GDM1 (cell line): ENCODE measurements at regions not wholly inside any gene's neighbourhood (a gene's known extent, or its start where the extent isn't known, plus 50 kb on each side); places are given as distances from the start of the nearest gene placed in this dataset.
"Not testable (repeated sequence)": the region's sequence is repeated elsewhere in the genome, so short reads cannot be mapped to it uniquely, and the experiment has no call there.

ENCODE experiments used
- DNase-seq: peaks from one replicate; lab custom pipeline; 2025; lab: John Stamatoyannopoulos, UW

DNA sequence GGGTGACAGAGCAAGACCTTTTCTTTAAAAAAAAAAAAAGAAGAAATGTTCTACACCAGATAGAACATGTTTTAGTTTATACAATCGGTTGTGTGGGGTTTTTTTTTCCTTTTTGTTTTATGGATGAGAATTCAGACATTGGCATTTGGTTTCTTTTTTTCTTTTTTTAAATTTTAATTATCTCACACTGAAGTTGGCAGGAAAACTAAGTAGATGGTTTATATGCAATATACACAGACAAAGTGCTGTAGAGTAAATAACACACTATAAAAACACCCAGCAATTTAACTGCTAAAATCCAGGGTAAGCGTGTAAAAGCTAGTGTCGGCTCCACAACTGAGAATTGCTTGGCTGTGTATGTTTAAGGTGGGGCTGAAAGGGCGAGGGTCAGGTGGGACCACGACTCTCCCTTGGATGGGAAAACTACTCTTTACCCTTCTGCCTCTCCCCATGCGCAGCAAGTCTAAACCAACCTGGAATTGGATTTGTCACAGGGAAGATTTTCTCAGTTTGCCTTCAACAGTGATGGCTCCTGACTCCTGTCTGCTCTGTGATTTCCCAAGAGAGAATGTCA is 147.1 kb upstream of the MARCKS start:
- DNase-seq: no peak

DNA sequence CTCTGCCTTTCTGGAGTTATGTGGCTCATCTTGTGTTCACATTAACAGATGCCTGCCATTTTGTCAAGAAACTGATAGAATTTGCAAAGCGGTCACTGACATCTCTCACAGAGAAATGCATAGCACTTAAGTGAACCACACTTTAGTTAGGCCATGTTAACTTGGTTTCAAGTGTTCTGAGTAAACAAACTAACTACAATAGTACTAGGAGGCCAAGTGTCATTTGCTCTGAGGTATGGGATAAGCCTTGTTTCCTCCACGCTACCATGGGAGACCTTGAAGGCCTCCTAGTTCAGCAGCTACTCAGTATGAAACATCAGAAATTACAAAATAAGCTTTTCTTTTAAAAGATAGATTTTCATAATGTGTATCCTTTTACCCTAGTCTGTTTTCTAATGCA is 143.5 kb upstream of the MARCKS start:
- DNase-seq: no peak

DNA sequence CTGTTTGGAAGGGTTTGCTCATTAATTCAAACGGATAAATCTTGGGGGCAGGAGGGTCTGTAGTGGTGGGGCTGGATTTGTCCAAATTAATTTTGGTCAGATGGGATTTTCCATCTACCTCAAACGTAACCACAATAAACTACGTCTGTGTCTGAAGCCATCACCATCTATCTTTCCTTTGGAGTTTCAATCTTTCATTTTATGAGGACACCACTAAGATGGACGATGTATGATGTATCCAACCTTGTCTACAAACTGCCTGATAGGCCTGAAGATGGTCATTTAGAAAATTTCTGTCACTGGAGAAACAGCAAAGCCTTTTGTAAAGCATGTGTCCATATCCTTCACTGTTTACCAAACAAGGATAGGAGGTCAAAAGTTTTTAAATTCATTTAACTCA is 138.6 kb upstream of the MARCKS start:
- DNase-seq: no peak

DNA sequence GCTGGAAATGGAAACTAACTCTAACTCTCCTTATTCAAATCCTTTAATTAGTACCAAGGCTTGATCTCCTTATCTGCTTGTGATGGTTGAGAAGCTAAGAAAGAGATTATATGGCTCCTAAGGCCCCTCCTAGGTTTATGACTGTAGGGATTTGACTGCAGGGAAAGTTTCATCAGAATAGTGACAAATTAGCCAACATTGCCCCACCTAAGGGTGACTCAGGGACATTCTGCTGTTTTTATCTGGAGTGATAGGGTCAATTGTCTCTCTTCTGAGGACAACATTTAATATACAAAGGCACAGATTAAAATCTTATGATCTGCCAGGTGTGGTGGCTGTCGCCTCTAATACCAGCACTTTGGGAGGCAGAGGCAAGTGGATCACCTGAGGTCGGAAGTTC is 138.1 kb upstream of the MARCKS start:
- no peak for DNase-seq

DNA sequence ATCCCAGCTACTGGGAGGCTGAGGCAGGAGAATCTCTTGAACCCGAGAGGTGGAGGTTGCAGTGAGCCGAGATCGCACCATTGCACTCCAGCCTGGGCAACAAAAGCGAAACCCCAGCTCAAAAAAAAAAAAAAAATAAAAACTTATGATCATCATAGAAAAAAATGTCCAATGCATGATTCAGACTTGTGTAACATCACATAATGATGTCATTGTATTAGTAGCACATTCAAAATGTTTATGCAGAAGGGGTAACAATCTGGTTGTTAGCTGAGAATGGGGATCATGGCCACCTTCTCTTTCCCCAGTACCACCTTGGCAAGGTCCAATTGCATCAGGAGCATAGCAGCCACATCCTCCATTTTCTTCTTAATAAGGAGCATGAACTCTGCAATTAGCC is 137.6 kb upstream of the MARCKS start:
- DNase-seq: no peak

DNA sequence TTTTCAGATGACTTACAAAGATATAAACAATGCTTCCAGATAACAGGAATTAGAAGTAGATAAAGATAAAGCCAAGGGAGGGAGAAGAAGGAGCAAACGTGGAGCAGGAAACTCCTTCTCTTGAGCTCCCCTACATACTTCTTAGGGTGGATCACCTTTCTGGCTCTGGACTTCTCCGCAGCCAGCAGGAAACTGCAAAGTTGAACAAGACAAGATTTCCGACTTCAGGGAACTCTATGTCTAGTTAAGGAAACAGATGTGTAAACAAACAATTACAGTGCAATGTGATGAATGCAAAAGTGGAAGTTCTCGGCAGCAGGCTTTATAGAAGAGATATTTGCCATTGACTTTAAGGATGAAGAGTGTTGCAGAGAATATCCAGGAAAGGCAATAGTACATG is 134.0 kb upstream of the MARCKS start:
- no peak for DNase-seq

DNA sequence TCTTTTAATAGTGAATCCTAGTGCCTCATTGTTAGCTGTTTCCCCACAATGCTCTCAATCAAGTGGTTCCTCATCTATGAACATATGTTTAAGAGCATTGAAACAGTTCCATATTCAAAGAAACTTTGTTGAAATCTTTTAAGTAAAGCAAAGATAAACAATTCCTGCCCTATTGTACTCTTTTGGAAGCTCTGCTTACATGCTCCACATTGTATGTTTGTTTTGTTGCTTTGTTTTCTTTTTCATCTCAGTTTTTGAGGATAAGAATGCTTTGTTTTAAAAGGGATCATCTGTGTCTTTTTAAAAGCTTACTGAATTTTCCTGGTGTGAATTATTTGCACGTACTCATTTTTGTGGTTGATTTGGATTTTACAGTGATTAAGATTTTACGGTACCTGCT is 132.2 kb upstream of the MARCKS start:
- not testable (repeated sequence) for DNase-seq

DNA sequence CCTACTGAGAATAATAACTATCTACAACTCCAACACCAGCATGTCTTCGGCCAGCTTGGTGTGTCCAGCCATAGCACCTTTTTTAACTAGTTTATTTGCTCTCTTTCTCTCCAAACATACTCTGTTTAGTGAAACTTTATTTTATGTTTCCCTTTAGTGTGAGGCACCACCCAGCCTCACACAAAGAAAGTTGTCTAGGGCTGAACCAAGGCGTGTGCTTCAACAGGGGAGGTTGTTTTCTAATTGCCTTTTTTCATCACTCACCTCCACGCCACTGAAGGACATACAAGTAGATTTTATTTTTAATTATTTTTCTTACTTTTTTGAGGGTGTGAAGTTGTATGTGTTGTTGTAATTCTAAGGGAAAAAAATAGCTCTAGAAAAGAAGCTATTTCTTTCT is 125.6 kb upstream of the MARCKS start:
- no peak for DNase-seq

DNA sequence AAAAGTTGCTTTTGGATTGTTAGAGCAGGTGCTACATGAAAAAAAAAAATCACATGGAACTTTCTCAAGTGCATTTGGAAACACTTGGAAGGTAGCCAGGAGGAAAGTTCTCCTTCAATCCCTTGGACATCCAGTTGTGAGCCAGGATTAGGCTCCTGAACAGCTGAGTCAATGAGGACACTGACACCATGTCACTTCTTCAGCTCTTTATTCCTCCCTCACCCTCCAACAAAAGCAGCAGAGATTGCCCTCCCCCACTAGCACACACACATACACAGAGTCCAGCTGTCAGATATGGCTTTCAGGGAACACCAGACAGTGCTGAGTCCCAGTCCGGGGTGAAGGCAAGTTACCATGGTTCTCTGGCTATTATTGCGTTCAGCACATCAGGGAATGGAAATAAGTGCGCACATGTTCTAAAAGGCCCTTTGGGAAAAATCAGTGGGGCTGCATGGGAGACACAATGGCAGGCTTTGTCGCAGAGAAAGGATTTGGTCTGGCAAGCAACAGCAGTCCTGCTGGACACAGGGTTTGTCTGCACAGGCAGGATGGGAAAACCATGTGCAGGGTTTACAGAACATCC is 124.7 kb upstream of the MARCKS start:
- DNase-seq: no peak

DNA sequence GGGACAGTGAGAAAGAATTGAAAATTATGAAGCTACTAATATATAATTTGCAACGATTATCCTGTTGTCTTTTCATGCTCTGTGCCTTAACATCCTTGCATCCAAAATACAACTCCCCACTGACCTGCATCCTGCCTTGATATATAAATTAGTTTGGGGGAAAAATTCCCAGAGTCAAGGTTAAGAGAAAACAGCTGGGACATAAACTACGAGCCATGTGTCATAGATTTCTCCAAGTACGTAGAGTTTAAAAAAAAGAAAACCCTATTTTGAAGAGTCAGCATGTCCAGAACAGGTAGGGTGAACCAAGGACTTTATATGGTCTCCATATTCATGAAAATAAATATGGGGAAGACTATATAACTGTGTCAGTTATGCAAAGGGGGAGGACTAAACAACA is 123.8 kb upstream of the MARCKS start:
- DNase-seq: no peak

DNA sequence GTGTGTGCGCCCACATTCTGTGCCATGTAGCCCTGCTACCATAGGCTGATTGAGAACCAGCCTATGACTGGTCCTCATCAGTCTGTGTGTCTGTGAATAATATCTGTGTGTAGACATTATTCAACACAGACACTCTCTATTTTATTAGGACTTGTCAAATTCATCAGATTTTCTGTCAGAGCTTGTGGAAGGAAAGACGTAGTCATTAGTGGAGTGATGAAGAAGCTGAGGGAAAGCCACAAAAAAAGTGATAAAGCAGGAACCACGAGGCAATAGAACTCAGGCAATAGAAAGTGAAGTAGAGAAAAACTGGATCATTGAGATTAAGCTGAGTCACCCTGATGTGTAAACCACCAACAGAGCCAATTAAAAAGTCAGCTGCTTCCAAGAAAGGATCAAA is 122.2 kb upstream of the MARCKS start:
- DNase-seq: no peak

DNA sequence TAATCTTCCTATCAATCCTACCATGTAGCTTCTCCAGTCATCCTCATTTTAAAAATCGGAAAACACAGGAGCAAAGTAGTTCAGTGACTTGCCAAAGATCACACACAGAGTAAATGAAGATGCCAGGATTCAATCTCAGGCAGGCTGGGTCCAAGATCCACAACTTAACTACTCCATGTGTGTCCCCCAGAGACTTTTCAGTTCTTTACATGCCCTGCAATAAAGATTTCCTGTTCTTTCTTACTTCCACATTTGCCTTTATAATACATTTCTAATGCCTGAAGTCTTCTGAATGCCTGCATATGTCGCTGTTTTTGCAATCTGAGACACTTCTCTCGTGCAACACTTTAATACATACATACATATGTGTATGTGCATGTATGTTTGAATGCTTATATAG is 121.7 kb upstream of the MARCKS start:
- no peak for DNase-seq

DNA sequence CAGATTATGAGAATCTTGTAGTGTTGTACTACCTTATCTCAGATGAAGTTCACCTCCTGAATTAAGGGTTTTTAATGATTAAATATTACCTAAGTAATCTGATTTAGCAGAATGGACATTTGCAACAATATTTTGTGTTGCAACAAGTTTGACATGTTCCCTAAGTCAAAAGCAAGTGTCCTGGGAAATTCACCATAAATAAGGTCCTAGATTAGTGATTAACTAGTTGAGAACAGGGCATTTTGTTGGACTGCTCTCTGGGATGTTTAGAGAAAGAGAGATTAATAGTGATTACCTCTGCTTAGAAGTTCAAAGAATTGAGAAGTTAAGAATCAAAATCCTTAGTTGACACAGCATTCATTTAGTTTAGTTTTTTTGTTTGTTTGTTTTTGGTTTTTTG is 120.2 kb upstream of the MARCKS start:
- no peak for DNase-seq

DNA sequence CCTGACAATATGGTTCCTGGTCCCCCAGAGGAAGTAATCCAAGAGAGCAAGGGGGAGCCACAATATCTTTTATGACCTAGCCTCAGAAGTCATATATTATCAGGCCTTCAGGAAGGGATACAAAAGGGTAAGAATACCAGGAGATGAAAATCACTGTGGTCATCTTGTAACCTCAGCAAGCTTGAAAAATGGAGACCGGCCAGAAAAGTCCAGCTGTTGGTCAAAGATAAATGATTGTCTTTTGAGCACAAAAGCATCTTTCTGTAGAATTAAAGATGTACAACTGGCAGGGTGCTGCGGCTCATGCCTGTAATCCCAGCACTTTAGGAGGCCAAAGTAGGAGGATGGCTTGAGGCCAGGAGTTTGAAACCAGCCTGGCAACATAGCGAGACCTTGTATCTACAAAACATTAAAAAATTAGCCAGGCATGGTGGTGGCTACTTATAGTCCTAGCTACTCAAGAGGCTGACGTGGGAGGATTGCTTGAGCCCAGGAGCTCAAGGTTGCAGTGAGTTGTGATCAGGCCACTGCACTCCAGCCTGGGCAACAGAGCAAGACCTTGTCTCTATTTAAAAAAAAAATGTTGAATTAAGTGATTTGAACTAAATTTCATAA is 118.0 kb upstream of the MARCKS start:
- DNase-seq: no peak

DNA sequence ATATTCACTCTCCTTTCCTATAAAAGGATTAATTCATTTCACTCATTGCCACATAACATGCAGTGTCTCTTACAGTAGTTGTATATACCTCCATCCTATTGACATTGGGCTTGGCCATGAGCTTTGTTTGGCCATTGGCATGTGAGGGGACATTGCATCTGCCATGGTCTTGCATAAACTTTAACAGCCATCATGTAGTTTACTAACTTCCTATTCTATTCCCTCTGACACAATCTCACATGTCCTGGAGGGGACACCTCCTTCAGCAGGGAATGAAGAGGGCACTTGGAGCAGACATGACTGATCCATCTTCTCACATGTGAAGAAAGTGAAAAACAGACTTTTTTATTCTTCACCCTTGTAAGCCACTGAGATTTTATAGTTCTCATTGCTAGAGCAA is 115.5 kb upstream of the MARCKS start:
- no peak for DNase-seq

DNA sequence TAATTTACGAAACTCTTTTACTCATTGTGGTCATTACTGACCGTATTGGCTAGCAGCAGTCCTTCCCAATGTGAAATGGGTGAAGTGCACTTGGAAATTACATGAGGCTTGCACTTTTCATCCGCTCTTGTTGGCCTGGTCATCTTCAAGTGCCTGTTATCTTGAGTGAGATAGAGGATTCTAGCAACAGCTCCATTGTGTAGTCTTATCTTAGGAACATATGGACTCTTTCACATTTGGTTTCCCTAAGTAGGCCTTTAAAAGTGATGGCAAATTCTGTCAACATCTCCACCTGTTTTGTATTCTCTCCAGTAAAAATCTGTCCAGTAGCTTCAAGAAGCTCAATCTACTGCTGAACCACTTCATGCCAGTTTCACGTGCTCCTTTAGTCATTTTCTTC is 114.8 kb upstream of the MARCKS start:
- DNase-seq: no peak

DNA sequence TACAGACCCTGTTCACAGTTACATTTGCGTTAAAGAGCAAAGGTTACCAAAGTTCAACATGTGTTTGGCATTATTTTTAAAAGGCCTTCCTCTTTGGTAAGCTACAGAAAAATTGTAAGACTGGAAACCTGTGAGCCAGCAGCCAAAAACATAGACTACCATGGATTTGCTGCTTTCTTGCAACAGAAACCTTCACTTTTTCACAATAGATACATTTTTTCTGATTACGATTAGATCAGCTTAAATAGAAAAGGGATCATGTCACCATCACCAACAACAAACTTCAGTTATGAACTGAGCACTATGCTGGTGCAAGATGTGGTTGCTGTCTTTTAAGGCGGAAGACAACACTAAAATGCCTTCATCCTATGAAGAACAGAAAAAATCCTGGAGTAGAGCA is 112.3 kb upstream of the MARCKS start:
- DNase-seq: no peak

DNA sequence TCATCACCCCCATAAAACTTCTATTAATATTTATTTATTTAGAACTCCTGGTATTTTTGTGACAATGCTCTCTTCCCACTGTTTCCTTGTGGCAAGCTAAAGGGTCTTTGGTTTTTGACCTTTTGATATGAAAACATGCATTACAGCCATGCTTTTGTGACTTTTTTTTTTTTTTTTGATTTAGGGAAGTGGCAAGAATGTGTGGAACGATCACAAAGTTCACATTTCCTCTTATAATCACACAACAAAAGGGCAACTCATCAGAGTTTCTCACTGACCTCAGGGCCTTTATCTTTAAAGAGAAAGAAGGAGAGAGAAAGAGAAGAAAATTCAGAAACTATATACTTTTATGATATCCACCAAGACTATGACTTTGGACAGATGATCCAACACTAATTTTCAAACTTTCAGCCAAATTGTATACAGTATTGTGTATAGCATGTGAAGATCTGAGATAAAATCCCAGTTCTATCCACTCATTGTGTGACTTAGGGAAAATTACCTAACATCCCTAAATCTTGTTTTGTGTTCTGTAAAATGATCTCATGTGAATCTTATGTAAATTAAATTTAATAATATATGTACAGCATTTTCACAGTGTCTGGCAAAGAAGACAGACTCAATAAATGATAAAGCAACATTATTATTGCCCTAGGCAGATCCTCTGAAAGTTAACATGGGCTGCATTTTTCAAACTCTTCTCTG is 106.8 kb upstream of the MARCKS start:
- no peak for DNase-seq

DNA sequence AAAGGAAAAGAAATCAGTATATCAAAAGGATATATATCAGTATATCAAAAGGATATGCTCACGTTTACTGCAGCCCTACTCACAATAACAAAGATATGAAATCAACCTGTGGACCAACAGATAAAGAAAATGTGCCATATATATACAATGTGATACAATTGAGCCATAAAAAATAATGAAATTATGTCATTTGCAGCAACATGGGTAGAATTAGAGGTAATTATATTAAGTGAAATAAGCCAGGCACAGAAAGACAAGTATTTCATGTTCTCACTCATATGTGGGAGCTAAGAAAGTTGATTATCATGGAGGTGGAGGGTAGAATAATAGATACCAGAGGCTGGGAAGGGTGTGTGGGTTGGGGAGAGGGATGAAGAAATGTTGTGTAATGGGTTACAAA is 102.9 kb upstream of the MARCKS start:
- DNase-seq: no peak

DNA sequence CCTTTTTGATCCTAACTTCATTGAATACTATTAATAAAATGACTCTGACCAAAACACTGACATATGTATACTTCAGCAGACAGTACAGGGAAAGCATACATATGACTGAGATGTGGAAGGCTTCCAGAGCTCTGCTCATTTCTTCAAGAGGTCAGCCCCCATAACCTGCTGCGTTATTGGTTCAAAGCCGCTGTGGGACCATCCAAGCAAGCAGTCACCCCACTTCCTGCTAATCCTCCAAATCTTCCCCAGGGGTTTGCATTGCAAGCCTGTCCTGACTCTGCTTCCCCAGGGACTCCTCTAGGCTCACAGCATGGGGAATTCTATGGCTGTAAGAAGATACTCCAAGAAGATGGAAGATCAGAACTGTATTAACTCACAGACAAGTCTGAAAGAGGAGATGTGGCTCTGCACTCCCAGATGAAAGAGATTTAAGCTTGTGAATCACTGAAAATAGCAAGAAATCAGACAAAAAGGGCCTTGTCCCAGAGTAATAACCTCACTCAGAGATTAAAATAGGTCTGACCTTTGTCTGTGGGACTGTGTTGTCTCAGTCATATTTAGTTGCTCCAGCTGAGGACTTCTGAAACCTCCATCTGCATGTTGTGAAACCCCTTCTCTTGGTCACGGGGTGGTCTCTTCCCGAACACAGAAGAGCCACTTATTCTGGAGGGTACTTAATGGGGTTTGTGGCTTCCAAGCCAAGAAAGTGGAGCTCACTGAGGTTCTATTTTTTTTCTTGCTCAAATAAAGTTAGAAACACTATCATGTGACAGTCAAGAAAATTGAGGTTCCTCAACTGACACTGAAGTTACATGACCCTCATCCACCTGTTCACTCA is 101.5 kb upstream of the MARCKS start:
- no peak for DNase-seq

DNA sequence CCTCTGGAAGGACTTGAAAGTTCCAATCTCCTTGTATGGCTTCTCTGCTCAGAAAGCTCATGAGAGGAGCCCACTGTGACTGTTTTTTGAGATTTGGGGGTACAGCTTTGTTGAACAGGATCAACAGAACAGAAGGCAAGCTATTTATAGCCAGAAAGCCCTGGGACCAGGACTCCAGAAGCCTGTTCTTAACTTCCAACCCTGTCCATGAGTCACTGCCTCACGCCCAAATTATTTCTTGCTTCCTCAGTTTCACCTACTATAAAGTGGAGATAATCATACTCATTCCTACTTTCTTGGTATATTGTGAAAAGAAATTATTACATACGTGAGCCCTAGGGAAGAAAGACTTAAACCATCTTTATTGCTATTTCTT is 100.9 kb upstream of the MARCKS start:
- no peak for DNase-seq

DNA sequence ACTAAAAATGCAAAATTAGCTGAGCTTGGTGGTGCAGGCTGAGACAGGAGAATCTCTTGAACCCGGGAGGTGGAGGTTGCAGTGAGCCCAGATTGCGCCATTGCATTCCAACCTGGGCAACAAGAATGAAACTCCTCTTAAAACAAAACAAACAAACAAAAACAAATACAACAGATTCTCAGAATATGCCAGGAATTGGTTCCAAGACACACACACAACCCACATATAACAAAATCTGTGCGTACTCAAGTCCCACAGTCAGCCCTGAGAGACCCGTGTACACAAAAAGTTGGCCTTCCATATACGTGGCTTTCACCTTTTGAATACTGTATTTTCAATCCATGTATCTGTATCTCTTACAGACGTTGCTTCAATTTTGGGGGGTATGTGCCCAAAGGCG is 98.9 kb upstream of the MARCKS start:
- DNase-seq: no peak
